ENCODE measurements at regions not wholly inside any gene's neighbourhood (a gene's known extent, or its start where the extent isn't known, plus 50 kb on each side); places are given as distances from the start of the nearest gene placed in this dataset.

GRCh38 chr6:47380251-47380650 lies 70.5 kb upstream of the TNFRSF21 start:
- Histone ChIP-seq H3K4me1 (no peaks in the 10 kb centered on the region), H3K27ac (no peak overlapping the region), H3K9me3 (no peaks in the 10 kb centered on the region), H3K27me3 (no peaks in the 10 kb centered on the region), H3K4me3 (no peak overlapping the region), H3K36me3 (no peaks in the 10 kb centered on the region)
- DNase-seq (ENCODE audit: low spot score in 2 of 2): no peak
- no peak for TF ChIP-seq CTCF (IDR thresholded peaks at IDR 0.05)
- TF ChIP-seq POLR2A (IDR thresholded peaks at IDR 0.05): no peak
- TF ChIP-seq POLR2AphosphoS5 (IDR thresholded peaks at IDR 0.05): no peak
- intact Hi-C loops (cut with DNase I; ENCODE audit: low total_unique reads): no loop called here

GRCh38 chr6:47381036-47381435 lies 71.3 kb upstream of the TNFRSF21 start:
- DNase-seq (ENCODE audit: low spot score in 2 of 2): no peak
- H3K4me3 ChIP-seq: no peak overlapping the region
- H3K27ac ChIP-seq: no peak overlapping the region
- no peaks in the 10 kb centered on the region for H3K4me1 ChIP-seq
- no peaks in the 10 kb centered on the region for H3K36me3 ChIP-seq
- intact Hi-C loops (cut with DNase I; ENCODE audit: low total_unique reads): no loop called here
- no peaks in the 10 kb centered on the region for H3K27me3 ChIP-seq
- H3K9me3 ChIP-seq: no peaks in the 10 kb centered on the region
- TF ChIP-seq CTCF (IDR thresholded peaks at IDR 0.05) (no peak), POLR2AphosphoS5 (IDR thresholded peaks at IDR 0.05) (no peak), POLR2A (IDR thresholded peaks at IDR 0.05) (no peak)

- Histone ChIP-seq H3K36me3 (no peaks in the 10 kb centered on the region), H3K4me1 (no peaks in the 10 kb centered on the region), H3K27me3 (no peaks in the 10 kb centered on the region), H3K27ac (no peak overlapping the region), H3K9me3 (peaks cover 0 to 7% of the 10 kb centered on the region in 2 donors), H3K4me3 (no peak overlapping the region)
- intact Hi-C loops (cut with DNase I; ENCODE audit: low total_unique reads): no loop called here
- TF ChIP-seq POLR2A (IDR thresholded peaks at IDR 0.05): no peak
- TF ChIP-seq CTCF (IDR thresholded peaks at IDR 0.05): no peak
- TF ChIP-seq POLR2AphosphoS5 (IDR thresholded peaks at IDR 0.05): no peak
- DNase-seq (ENCODE audit: low spot score in 2 of 2): no peak
Measured at GRCh38 chr6:47383360-47383759, 73.7 kb upstream of the TNFRSF21 start.

GRCh38 chr6:47391675-47392074 lies 82.0 kb upstream of the TNFRSF21 start:
- H3K27ac ChIP-seq: no peak overlapping the region
- TF ChIP-seq CTCF (IDR thresholded peaks at IDR 0.05) (no peak), POLR2A (IDR thresholded peaks at IDR 0.05) (no peak), POLR2AphosphoS5 (IDR thresholded peaks at IDR 0.05) (no peak)
- no peak overlapping the region for H3K4me3 ChIP-seq
- H3K36me3 ChIP-seq: no peaks in the 10 kb centered on the region
- intact Hi-C loops (cut with DNase I; ENCODE audit: low total_unique reads): no loop called here
- peaks cover 0 to 14% of the 10 kb centered on the region in 2 donors for H3K9me3 ChIP-seq
- no peak for DNase-seq (ENCODE audit: low spot score in 2 of 2)
- H3K27me3 ChIP-seq: no peaks in the 10 kb centered on the region
- H3K4me1 ChIP-seq: no peaks in the 10 kb centered on the region

GRCh38 chr6:47392251-47392650 lies 82.5 kb upstream of the TNFRSF21 start:
- no peaks in the 10 kb centered on the region for H3K4me1 ChIP-seq
- no peaks in the 10 kb centered on the region for H3K27me3 ChIP-seq
- no peaks in the 10 kb centered on the region for H3K36me3 ChIP-seq
- no peak overlapping the region for H3K4me3 ChIP-seq
- H3K27ac ChIP-seq: no peak overlapping the region
- intact Hi-C loops (cut with DNase I; ENCODE audit: low total_unique reads): no loop called here
- H3K9me3 ChIP-seq: peaks cover 0 to 9% of the 10 kb centered on the region in 2 donors
- DNase-seq (ENCODE audit: low spot score in 2 of 2): no peak
- TF ChIP-seq POLR2A (IDR thresholded peaks at IDR 0.05) (no peak), POLR2AphosphoS5 (IDR thresholded peaks at IDR 0.05) (no peak), CTCF (IDR thresholded peaks at IDR 0.05) (no peak)

Data from breast epithelium (tissue), 4 donors.